ENCODE measurements at regions not wholly inside any gene's neighbourhood (a gene's known extent, or its start where the extent isn't known, plus 50 kb on each side); places are given as distances from the start of the nearest gene placed in this dataset.
"Not testable (repeated sequence)": the region's sequence is repeated elsewhere in the genome, so short reads cannot be mapped to it uniquely, and the experiment has no call there.

DNA sequence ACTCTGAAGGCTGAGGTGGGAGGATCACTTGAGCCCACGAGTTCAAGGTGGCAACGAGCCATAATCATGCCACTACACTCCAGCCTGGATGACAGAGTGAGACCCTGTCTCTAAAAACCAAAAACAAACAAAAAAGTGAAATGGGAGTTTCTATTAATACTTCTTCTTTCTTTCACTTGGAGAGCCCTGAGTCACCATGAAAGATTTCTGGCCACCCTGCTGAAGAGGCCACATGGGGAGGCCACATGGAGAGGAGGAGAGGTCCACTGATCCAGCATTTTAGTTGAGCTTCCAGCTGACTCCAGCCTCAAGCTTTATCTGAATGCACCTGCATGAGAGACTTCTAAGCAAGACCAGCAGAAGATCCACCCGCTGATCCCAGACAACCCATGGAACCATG is 74.2 kb upstream of the LAPTM4A start:
- DNase-seq (ENCODE audit: insufficient read length, low spot score) (no peak), FAIRE-seq (no peak)
- TF ChIP-seq POLR2A (IDR thresholded peaks at IDR 0.05; ENCODE audit: low read depth, low read length), result no peak

DNA sequence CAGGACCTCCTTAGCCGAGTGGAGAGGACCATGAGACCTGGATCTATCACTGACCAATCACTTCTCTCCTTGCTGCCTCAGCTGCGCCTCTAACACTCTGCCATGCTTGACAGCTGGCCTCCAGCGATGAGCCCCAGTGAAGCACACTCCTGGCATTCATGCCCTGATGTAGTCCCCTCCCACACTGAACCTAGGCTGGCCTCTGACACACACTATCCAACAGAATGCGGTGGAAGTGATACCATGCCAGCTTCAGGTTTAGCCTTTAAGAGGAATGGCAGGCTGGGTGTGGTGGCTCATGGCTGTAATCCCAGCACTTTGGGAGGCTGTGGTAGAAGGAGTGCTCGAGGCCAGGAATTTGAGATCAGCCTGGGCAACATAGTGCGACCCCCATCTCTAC is 73.7 kb upstream of the LAPTM4A start:
- no peak for TF ChIP-seq POLR2A (IDR thresholded peaks at IDR 0.05; ENCODE audit: low read depth, low read length)
- FAIRE-seq, result no peak

DNA sequence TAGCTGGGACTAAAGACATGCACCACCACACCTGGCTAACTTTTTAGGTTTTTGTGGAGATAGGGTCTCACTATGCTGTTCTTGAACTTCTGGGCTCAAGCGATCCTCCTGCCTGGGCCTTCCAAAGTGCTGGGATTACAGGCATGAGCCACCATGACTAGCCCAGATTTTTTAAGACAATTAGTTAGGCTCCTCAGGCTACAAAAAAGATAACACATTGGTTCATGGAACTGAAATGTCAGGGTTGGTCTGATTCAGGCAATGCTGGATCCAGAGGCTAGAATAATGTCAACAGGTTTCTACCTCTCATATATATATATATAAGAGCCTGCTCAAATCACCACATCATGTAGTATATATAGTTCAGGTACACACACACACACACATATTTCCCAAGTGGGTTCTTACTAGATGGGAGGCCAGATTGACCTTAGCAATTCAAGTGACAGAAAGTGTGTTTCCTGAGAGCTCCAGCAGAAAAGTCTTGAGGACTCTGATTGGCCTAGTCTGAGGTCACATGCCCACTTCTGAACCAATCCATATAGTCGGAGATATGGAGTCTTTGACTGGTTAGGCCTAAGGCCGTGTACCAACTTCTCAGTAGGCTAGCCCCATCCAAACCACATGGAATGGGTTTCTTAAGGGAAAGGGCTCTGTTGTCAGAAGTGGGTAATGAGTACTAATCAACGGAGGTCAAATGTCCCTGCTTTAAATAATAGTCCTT is 72.6 kb upstream of the LAPTM4A start:
- DNase-seq (ENCODE audit: insufficient read length, low spot score) (no peak), FAIRE-seq (no peak)

More for the DNA sequence above, 73.7 kb upstream of the LAPTM4A start:
- no peak for DNase-seq (ENCODE audit: insufficient read length, low spot score)

GRCh38 chr2:20122864-20123263 is 71.4 kb upstream of the LAPTM4A start:
- TF ChIP-seq POLR2A (IDR thresholded peaks at IDR 0.05; ENCODE audit: low read depth, low read length), result no peak
- no peak for DNase-seq (ENCODE audit: insufficient read length, low spot score)
- FAIRE-seq, result no peak

More for the DNA sequence above, 72.6 kb upstream of the LAPTM4A start:
- TF ChIP-seq POLR2A (IDR thresholded peaks at IDR 0.05; ENCODE audit: low read depth, low read length), result no peak

GRCh38 chr2:20120569-20121416 is 69.4 kb upstream of the LAPTM4A start:
- DNase-seq (ENCODE audit: insufficient read length, low spot score) (no peak), FAIRE-seq (no peak)
- no peak for TF ChIP-seq POLR2A (IDR thresholded peaks at IDR 0.05; ENCODE audit: low read depth, low read length)

GRCh38 chr2:20118051-20118450 is 66.6 kb upstream of the LAPTM4A start:
- DNase-seq (ENCODE audit: insufficient read length, low spot score) (no peak), FAIRE-seq (no peak)
- no peak for TF ChIP-seq POLR2A (IDR thresholded peaks at IDR 0.05; ENCODE audit: low read depth, low read length)

GRCh38 chr2:20115902-20116301 is 64.5 kb upstream of the LAPTM4A start:
- no peak for TF ChIP-seq POLR2A (IDR thresholded peaks at IDR 0.05; ENCODE audit: low read depth, low read length)
- FAIRE-seq (no peak), DNase-seq (ENCODE audit: insufficient read length, low spot score) (no peak)

- FAIRE-seq, result no peak
- TF ChIP-seq POLR2A (IDR thresholded peaks at IDR 0.05; ENCODE audit: low read depth, low read length), result no peak
- DNase-seq (ENCODE audit: insufficient read length, low spot score), result no peak
Measured at GRCh38 chr2:20115374-20115773, 63.9 kb upstream of the LAPTM4A start.

- no peak for FAIRE-seq
- TF ChIP-seq POLR2A (IDR thresholded peaks at IDR 0.05; ENCODE audit: low read depth, low read length), result no peak
- DNase-seq (ENCODE audit: insufficient read length, low spot score), result no peak
Measured at GRCh38 chr2:20113986-20114938, 62.8 kb upstream of the LAPTM4A start.

DNA sequence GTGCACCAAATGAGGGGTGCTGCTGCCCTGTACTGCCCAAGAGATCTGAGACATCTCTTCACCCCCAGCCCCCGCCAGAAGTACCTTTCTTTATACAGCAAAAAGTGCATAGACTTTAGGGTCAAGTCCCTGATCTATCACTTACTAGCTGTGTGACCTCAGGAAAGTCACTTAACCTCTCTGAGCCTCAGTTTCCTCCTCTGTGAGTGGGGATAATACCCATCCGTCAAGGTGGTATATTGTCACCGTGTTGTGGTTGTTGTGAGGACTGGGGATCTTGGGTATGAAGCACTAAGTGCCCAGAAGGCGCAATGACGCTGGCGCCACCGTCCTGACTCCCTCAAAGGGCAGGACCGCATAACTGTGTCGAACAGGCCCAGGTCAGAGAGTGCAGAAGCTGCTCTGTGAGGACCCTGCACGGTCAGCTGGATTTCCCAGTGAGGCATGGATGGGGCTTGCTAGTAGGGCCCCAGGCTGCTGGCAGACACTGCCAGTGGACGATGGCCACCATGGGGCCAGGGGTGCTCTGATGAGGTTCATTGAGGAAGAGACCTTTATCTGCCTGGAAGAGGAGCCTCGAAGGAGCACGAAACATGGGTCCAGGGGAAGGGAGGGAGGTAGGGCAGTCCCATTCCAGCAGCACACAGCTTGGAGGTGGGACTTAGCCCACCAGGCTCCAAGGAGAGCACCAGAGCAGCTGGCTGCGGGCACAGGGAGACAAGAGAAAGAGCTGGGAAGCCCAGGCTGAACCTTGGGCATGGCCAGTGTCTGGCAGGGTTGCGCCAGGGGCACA is 61.8 kb upstream of the LAPTM4A start:
- no peak for DNase-seq (ENCODE audit: insufficient read length, low spot score)
- FAIRE-seq, result no peak
- TF ChIP-seq POLR2A (IDR thresholded peaks at IDR 0.05; ENCODE audit: low read depth, low read length), result no peak

DNA sequence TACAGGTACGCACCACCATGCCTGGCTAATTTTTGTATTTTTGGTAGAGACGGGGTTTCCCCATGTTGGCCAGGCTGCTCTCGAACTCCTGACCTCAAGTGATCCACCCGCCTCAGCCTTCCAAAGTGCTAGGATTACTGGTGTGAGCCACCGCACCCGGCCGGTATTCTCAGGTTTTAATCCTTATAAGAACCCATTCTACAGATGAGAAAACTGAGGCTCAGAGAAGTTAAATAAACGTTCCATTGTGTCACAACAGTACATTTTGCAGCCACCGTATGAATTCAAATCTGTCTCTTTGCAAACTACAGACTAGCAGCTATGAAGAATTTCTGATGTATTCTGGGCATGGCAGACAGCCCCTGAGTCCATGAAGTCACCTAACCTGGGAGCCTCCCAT is 60.9 kb upstream of the LAPTM4A start:
- FAIRE-seq; DNase-seq (ENCODE audit: insufficient read length, low spot score): not testable (repeated sequence)

DNA sequence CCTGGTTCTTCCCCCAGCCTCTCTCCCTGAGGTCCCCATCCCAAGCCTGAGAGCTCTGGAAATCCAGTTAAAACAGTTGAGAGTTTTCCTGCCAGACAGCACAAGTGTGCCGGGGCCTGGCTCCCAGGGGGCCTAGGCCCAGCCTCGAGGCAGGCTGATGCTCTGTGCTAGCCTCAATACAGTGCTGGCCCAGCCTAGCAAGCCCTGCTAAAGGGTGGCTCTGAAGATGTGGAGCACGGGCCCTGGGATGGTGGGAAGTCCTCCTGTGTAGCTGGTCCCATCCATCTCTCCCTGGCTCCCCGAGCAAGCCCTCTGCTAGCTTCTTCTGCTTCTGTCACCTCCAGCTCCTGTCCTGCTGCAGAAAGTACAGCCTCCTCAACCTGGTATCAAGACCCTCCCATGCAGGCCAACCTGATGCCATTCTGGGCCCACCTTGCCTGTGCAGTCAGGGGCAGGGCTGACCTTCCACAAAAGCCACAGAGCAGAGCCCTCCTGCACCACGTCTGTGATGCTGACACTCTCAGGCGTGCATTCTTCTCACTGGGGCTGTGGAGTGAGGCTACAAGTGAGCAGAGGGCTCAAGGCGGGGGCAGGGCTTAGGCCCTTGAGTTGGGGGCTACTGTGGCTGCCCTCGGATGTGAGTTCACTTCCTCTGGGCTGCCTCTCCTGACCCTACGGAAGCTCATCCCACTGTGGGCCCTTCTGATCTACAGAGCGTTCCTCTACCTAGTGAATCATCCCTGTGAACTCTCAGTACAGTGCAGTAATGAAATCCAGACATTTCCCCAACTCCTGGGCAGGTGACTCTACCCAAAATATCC is 60.1 kb upstream of the LAPTM4A start:
- FAIRE-seq (no peak), DNase-seq (ENCODE audit: insufficient read length, low spot score) (no peak)
- TF ChIP-seq POLR2A (IDR thresholded peaks at IDR 0.05; ENCODE audit: low read depth, low read length), result no peak
